ENCODE measurements at regions not wholly inside any gene's neighbourhood (a gene's known extent, or its start where the extent isn't known, plus 50 kb on each side); places are given as distances from the start of the nearest gene placed in this dataset.

- H3K27ac ChIP-seq = no peak overlapping the region
- TF ChIP-seq, protein P1, sequence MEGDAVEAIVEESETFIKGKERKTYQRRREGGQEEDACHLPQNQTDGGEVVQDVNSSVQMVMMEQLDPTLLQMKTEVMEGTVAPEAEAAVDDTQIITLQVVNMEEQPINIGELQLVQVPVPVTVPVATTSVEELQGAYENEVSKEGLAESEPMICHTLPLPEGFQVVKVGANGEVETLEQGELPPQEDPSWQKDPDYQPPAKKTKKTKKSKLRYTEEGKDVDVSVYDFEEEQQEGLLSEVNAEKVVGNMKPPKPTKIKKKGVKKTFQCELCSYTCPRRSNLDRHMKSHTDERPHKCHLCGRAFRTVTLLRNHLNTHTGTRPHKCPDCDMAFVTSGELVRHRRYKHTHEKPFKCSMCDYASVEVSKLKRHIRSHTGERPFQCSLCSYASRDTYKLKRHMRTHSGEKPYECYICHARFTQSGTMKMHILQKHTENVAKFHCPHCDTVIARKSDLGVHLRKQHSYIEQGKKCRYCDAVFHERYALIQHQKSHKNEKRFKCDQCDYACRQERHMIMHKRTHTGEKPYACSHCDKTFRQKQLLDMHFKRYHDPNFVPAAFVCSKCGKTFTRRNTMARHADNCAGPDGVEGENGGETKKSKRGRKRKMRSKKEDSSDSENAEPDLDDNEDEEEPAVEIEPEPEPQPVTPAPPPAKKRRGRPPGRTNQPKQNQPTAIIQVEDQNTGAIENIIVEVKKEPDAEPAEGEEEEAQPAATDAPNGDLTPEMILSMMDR (IDR thresholded peaks at IDR 0.05) = no peak
- H3K4me2 ChIP-seq (ENCODE audit: low read length) = no peak overlapping the region
- H3K27me3 ChIP-seq (ENCODE audit: control insufficient read depth, insufficient read depth, low read length) = no peaks in the 10 kb centered on the region
- H3K4me1 ChIP-seq = no peaks in the 10 kb centered on the region
- no peaks in the 10 kb centered on the region for H3K79me2 ChIP-seq
- no peak overlapping the region for H3K4me3 ChIP-seq (ENCODE audit: low read depth, low read length)
- H2AFZ ChIP-seq = no peak overlapping the region
- H3K36me3 ChIP-seq (ENCODE audit: control insufficient read depth, insufficient read depth, low read length) = no peaks in the 10 kb centered on the region
- no peak overlapping the region for H3K9ac ChIP-seq
- no peaks in the 10 kb centered on the region for H3K9me3 ChIP-seq (ENCODE audit: control insufficient read depth, low read length)
Observed at GRCh38 chr1:47571161-47571560, 133.3 kb downstream of the FOXD2 start.

- Histone ChIP-seq H2AFZ (no peak overlapping the region), H3K9ac (no peak overlapping the region), H3K27me3 (ENCODE audit: control insufficient read depth, insufficient read depth, low read length) (no peaks in the 10 kb centered on the region), H3K36me3 (ENCODE audit: control insufficient read depth, insufficient read depth, low read length) (no peaks in the 10 kb centered on the region), H3K9me3 (ENCODE audit: control insufficient read depth, low read length) (no peaks in the 10 kb centered on the region), H3K79me2 (no peaks in the 10 kb centered on the region), H3K4me3 (ENCODE audit: low read depth, low read length) (no peak overlapping the region), H3K4me1 (no peaks in the 10 kb centered on the region), H3K4me2 (ENCODE audit: low read length) (no peak overlapping the region), H3K27ac (no peak overlapping the region)
- TF ChIP-seq, protein P1 (IDR thresholded peaks at IDR 0.05) = no peak
Observed at GRCh38 chr1:47571952-47572351, 134.1 kb downstream of the FOXD2 start.

GRCh38 chr1:47572731-47573430 lies 135.0 kb downstream of the FOXD2 start:
- Histone ChIP-seq H3K4me1 (no peaks in the 10 kb centered on the region), H3K79me2 (no peaks in the 10 kb centered on the region), H3K4me3 (ENCODE audit: low read depth, low read length) (no peak overlapping the region), H3K4me2 (ENCODE audit: low read length) (no peak overlapping the region), H3K36me3 (ENCODE audit: control insufficient read depth, insufficient read depth, low read length) (no peaks in the 10 kb centered on the region), H2AFZ (no peak overlapping the region), H3K27ac (no peak overlapping the region), H3K27me3 (ENCODE audit: control insufficient read depth, insufficient read depth, low read length) (no peaks in the 10 kb centered on the region), H3K9ac (no peak overlapping the region), H3K9me3 (ENCODE audit: control insufficient read depth, low read length) (no peaks in the 10 kb centered on the region)
- TF ChIP-seq, protein P1 (IDR thresholded peaks at IDR 0.05) = no peak

DNA sequence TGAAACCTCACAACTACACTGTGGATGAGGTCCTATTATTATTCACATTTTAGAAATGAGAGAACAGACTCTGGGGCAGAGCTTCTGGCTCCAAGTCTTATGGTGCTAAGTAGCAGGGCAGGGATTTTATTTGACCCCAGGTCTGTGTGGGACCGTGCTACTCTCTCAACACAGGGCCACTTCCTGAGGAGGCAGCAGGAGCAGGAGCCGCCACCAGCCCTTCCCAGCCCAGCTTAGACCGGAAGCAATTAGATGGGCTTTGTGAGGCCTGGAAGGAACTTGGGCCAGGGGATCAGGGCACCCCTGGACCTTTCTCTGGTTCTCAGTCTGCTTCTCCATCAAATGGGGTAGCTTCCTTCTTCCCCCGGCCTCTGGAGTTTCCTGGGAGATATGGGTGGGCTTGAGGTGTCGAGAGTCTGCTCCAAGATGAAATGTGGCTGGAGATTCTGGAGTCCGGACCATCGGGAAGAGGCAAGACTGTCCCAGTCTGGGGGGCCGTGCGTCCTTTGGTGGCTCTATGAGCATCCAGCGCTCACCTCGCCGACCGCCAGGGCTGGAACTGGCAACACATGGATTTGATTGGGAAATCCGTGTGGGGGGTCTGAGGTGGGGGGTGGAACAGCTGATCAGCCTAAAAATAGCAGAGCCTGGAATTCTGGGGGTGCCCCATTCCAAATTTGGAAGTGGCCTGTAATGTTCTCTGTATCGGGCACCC lies 136.8 kb downstream of the FOXD2 start:
- TF ChIP-seq, protein P1 (IDR thresholded peaks at IDR 0.05) = no peak
- no peaks in the 10 kb centered on the region for H3K4me1 ChIP-seq
- H2AFZ ChIP-seq = no peak overlapping the region
- no peak overlapping the region for H3K4me3 ChIP-seq (ENCODE audit: low read depth, low read length)
- H3K4me2 ChIP-seq (ENCODE audit: low read length) = no peak overlapping the region
- no peak overlapping the region for H3K9ac ChIP-seq
- no peaks in the 10 kb centered on the region for H3K9me3 ChIP-seq (ENCODE audit: control insufficient read depth, low read length)
- H3K79me2 ChIP-seq = no peaks in the 10 kb centered on the region
- H3K27ac ChIP-seq = no peak overlapping the region
- H3K27me3 ChIP-seq (ENCODE audit: control insufficient read depth, insufficient read depth, low read length) = no peaks in the 10 kb centered on the region
- no peaks in the 10 kb centered on the region for H3K36me3 ChIP-seq (ENCODE audit: control insufficient read depth, insufficient read depth, low read length)
